Prostate gland (tissue), 2 donors: ENCODE measurements at regions not wholly inside any gene's neighbourhood (a gene's known extent, or its start where the extent isn't known, plus 50 kb on each side); places are given as distances from the start of the nearest gene placed in this dataset.

Source experiments
- CTCF ChIP-seq, 4 experiments: fragments of 200-600 bp in 2 of 4; fragments of 450-650 bp in 2 of 4; sonication (generic) in 2 of 4; IDR thresholded peaks; 1 replicate in 3 of 4; 2 replicates in 1 of 4; pipeline ENCODE4 v1.5.1; 2016 to 2019; ENCODE audit warnings: antibody characterized with exemption in 4 of 4, mild to moderate bottlenecking in 2 of 4, moderate library complexity in 2 of 4
- POLR2A ChIP-seq: fragments of 450-650 bp; IDR thresholded peaks from one replicate; pipeline ENCODE4 v1.6.1; 2016; ENCODE audit warnings: antibody characterized with exemption, mild to moderate bottlenecking
- POLR2AphosphoS5 ChIP-seq: sonication (generic); formaldehyde crosslinking; IDR thresholded peaks from one replicate; pipeline ENCODE4 v1.6.1; 2017; ENCODE audit warnings: antibody characterized with exemption

- no peak for TF ChIP-seq CTCF (IDR thresholded peaks at IDR 0.05)
- no peak for TF ChIP-seq POLR2A
- no peak for TF ChIP-seq POLR2AphosphoS5
Measured at GRCh38 chr6:122124908-122125307, 274.5 kb upstream of the HSF2 start.
